Dendritic cell treated with granulocyte-macrophage colony-stimulating factor and Interleukin-4, amounts not matched to agents 40 ng/mL and 50 ng/mL, for 4 days (primary cell): ENCODE measurements at regions not wholly inside any gene's neighbourhood (a gene's known extent, or its start where the extent isn't known, plus 50 kb on each side); places are given as distances from the start of the nearest gene placed in this dataset.

Experiments used
- H3K27ac Mint-ChIP-seq: one replicate; pipeline ENCODE4 v1.8.0; 2022; ENCODE audit warnings: mild to moderate bottlenecking, mixed read lengths
- H3K27me3 Mint-ChIP-seq: one replicate; pipeline ENCODE4 v1.8.0; 2022; ENCODE audit warnings: mild to moderate bottlenecking, mixed read lengths
- H3K36me3 Mint-ChIP-seq: one replicate; pipeline ENCODE4 v1.8.0; 2022; ENCODE audit warnings: low read depth, mixed read lengths
- H3K4me1 Mint-ChIP-seq: one replicate; pipeline ENCODE4 v1.8.0; 2022; ENCODE audit warnings: low read depth, mixed read lengths
- H3K4me3 Mint-ChIP-seq: one replicate; pipeline ENCODE4 v1.8.0; 2022; ENCODE audit warnings: mild to moderate bottlenecking, moderate library complexity, mixed read lengths
- H3K9me3 Mint-ChIP-seq: one replicate; pipeline ENCODE4 v1.8.0; 2022; ENCODE audit warnings: mixed read lengths
- intact Hi-C: fragments of 100-400 bp; cut with micrococcal nuclease; formaldehyde crosslinking; loops from one replicate; pipeline ENCODE4 v1.15.0; 2022

DNA sequence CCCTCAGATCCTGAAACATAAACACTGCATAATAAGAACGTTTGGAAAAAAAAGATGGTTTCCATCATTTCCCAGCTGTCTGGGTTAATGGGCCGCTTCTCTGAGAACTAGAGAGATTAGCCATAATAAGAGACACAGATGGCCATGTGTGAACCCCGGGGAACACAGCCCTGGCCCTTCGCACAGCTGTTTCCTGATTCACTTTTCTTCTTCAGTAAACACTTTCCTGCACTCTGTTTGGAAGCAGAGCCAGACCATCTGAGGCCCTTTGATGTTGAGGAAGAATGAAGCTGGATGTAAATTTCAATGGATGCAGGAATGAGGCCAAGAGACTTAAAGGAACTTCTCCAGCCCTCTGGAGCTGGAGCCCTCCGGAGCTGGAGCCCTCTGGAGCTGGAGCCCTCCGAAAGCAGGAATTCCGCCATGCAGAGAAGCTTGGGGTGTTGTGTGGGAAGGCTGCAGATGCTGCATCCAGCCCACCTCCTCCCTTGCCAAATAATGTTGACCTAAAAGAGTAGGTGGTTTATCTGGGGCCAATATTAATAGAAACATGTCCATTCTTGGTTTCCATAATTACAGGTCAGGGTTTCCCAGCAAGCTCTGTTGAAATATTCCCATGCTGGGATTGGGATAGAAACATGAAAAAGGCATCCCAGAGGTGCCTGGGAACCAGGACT, 218.9 kb downstream of the NXNL2 start:
- H3K4me1 Mint-ChIP-seq, result no peaks in the 10 kb centered on the region
- no peaks in the 10 kb centered on the region for H3K36me3 Mint-ChIP-seq
- no peak overlapping the region for H3K4me3 Mint-ChIP-seq
- H3K27me3 Mint-ChIP-seq, result peaks cover 20% of the 10 kb centered on the region
- intact Hi-C loops, result no loop called here
- H3K9me3 Mint-ChIP-seq, result no peaks in the 10 kb centered on the region
- no peak overlapping the region for H3K27ac Mint-ChIP-seq

DNA sequence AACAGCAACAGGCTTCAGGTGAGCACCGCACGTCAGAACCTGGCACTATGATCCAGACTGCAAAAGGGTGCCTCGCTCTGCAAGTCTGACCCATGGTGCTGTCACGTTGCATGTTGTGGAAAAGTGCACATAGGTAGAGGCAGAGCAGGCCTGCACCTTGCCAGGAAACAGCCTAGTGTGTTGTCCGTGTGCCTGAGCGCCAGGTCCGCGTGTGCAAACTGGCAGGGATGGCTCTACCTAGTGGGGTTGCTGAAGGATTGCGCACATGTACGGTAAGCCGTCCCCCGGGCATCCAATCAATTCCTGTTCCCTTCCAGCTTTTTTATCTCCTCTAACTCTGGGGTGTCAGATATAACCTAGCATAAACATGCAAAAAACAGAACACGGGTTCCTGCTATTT, 219.5 kb downstream of the NXNL2 start:
- Mint-ChIP-seq H3K4me3 (no peak overlapping the region), H3K27ac (no peak overlapping the region), H3K9me3 (no peaks in the 10 kb centered on the region), H3K27me3 (peaks cover 25% of the 10 kb centered on the region), H3K36me3 (no peaks in the 10 kb centered on the region), H3K4me1 (no peaks in the 10 kb centered on the region)
- intact Hi-C loops, result no loop called here

DNA sequence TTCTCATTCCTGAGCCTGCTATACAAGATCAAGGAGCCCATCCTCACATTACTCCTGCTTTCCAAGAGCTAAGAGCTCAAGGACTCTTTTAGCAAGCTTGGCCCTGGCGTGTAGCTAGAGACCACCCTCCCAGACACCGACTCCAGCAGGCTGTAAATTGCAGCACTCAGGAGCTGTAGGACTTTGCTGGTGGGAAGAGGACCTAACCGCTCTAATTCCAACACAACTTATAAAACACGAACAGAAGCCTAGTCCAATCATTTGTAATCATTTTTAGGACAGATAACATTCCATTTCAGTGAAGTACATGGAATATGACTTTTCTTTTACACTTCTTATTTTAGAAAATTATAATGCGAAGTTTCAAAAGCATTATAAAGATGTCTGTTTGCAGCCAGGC, 219.9 kb downstream of the NXNL2 start:
- Mint-ChIP-seq H3K9me3 (no peaks in the 10 kb centered on the region), H3K4me1 (no peaks in the 10 kb centered on the region), H3K27me3 (peaks cover 28% of the 10 kb centered on the region), H3K36me3 (no peaks in the 10 kb centered on the region), H3K4me3 (no peak overlapping the region), H3K27ac (no peak overlapping the region)
- intact Hi-C loops, result no loop called here

DNA sequence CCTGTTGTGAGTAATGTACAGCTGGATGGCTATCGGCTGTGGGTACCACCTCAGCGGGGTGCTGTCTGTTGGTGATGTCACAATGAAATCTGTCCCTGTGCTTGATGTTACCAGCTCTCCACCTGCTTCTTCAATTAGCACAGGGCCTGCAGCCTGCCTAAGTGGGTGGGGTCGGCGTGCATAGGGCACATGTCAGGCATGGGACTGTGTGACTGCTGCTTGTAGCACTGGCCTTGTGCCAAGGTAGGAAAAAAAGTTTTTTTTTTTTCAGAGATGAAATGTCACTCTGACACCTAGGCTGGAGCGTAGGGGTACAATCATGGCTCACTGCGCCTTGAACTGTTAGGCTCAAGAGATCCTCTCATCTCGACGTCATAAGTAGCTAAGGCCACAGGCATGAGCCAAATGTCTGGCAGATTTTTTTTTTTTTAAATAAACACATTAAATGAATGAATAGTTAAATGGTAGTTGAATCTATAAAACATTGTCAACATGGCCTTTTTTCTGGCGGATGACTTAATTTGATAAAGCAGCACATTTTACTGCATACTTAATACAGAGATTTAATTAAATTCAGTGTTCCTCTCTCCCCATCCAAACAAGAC, 222.5 kb downstream of the NXNL2 start:
- no peaks in the 10 kb centered on the region for H3K9me3 Mint-ChIP-seq
- peaks cover 32% of the 10 kb centered on the region for H3K27me3 Mint-ChIP-seq
- no peak overlapping the region for H3K4me3 Mint-ChIP-seq
- no peaks in the 10 kb centered on the region for H3K36me3 Mint-ChIP-seq
- no peaks in the 10 kb centered on the region for H3K4me1 Mint-ChIP-seq
- no peak overlapping the region for H3K27ac Mint-ChIP-seq
- intact Hi-C loops, result no loop called here

DNA sequence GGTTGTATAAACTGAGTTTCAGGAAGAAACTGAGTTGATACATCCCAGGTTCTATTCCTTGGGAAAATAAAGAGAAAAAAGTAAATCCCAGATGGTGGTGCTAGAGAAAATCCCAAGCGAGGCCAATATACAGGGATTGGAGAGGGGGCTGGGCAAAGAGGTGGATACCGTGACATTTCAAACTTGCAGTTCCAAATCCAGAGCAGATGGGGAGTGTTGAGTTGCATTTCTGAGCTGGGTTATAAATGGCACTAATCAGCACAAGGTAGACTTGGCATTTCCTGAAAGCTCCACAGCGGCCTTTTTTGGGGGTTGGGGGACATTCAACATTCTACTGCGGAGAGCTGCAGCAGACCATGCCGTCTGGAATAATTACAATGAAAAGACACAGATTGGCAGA, 224.4 kb downstream of the NXNL2 start:
- H3K4me1 Mint-ChIP-seq, result no peaks in the 10 kb centered on the region
- H3K27ac Mint-ChIP-seq, result no peak overlapping the region
- H3K9me3 Mint-ChIP-seq, result no peaks in the 10 kb centered on the region
- intact Hi-C loops, result no loop called here
- H3K36me3 Mint-ChIP-seq, result no peaks in the 10 kb centered on the region
- H3K27me3 Mint-ChIP-seq, result peaks cover 30% of the 10 kb centered on the region
- no peak overlapping the region for H3K4me3 Mint-ChIP-seq

DNA sequence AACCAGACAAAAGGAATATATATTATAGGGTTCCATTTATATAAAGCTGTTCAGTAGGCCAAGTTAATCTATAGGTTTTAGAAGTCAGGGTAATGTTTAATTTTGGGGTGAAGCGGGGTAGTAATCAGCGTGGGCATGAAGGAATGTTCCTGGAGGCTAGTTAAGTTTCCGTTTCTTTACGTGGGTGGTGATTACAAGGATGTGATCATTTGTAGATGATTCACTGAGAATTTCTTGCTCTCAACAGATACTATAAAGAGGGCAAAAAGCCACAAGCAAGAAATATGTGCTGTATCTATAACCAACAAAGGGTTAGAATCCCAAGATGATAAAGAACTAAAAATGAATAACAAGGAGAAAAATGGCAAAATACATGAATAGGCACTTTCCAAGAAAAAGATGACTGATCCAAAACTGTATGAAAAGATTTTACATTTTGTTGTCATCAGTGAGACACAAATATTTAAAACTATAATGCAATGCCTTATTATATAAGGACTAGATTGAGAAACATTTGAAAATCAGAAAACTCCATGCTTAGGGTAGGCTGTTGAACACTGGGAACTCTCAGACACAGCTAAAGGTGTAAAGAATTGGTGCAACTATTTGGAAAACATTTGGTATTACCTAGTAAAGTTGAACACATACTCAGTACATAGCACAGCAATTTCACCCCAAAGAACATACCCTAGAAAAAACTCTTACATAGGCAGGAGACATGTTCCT, 224.3 kb upstream of the S1PR3 start:
- Mint-ChIP-seq H3K27me3 (peaks cover 5% of the 10 kb centered on the region), H3K9me3 (no peaks in the 10 kb centered on the region), H3K36me3 (no peaks in the 10 kb centered on the region), H3K4me1 (no peaks in the 10 kb centered on the region), H3K4me3 (no peak overlapping the region), H3K27ac (no peak overlapping the region)
- intact Hi-C loops, result no loop called here

DNA sequence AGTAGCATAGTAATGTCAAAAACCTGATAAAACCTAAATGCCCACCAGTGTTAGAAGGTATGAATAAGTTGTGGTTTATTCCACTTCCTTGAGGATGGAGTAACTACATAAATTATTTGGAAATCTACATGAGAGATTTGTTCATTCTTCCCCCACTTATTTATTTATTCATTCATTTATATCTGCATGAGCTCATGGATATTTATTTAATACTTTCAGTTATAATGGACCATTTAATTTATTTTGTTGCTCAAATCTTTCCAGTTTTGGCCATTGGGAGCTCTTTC, 223.8 kb upstream of the S1PR3 start:
- Mint-ChIP-seq H3K4me1 (no peaks in the 10 kb centered on the region), H3K4me3 (no peak overlapping the region), H3K36me3 (no peaks in the 10 kb centered on the region), H3K9me3 (no peaks in the 10 kb centered on the region), H3K27me3 (peaks cover 5% of the 10 kb centered on the region), H3K27ac (no peak overlapping the region)
- intact Hi-C loops, result no loop called here

DNA sequence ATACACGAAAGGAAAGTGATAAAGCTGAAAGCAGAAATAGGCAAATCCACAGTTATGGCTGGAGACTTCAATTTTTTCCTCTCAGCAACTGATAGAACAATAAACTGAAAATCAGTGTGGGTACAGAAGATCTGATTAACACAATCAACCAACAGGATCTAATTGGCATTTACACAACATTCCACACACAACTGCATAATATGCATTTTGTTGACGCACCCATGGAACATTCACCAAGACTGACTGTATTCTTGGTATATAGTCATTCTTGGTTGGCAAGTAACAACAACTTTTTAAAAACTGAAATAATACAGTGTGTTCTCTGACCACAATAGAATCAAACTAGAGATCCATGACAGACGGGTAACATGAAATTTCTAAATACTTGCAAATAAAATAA, 218.7 kb upstream of the S1PR3 start:
- Mint-ChIP-seq H3K27ac (no peak overlapping the region), H3K9me3 (no peaks in the 10 kb centered on the region), H3K4me1 (peaks cover 32% of the 10 kb centered on the region), H3K4me3 (no peak overlapping the region), H3K36me3 (no peaks in the 10 kb centered on the region), H3K27me3 (peaks cover 4% of the 10 kb centered on the region)
- intact Hi-C loops, result no loop called here

DNA sequence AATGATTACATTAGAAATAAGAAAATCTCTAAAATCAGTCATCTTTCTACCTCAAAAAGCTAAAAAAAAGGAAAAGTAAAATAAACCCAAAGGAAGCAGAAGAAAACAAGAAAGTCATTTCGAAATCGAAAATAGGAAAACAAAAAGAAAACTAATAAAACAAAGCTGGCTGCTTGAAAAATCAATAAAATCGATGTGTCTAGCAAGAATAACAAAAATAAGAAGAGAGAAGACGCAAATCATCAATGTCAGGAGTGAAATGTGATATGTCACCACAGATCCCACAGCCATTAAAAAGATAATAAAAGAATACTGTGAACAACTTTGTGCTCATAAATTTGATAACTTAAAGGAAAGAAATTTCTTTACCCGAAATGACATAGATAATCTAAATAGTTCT, 218.1 kb upstream of the S1PR3 start:
- no peak overlapping the region for H3K27ac Mint-ChIP-seq

DNA sequence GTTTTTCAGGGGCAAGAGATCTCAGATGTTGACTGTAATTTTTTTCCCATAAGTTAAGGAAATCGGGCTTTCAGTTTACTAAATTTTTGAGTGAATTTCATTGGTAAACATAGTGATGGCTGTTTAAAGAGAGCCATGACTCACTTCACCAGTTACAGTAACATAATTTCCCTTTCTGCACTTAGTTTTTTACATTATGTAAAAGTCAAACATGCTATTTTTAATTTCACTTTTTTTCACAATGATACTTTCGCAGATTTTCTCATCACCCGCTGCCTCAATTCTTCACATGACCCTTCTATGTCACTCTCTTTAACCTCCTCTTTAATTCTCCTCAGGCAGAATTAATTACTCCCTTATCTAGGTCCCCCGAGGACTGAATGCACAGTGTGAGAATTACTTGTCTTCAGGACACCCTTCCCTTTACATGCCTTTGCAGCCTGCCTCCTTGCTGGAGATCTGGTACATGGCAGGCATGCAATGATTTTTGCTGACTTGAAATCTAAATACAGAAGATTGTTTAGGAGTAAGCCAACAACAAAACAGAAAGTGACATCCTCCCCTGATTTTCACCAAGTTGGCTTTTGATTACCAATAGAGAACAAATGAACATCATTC, 217.5 kb upstream of the S1PR3 start:
- Mint-ChIP-seq H3K27me3 (peaks cover 6% of the 10 kb centered on the region), H3K9me3 (no peaks in the 10 kb centered on the region), H3K4me3 (no peak overlapping the region), H3K36me3 (no peaks in the 10 kb centered on the region), H3K27ac (no peak overlapping the region), H3K4me1 (peaks cover 43% of the 10 kb centered on the region)
- intact Hi-C loops, result no loop called here

More for the DNA sequence above, 218.1 kb upstream of the S1PR3 start:
- Mint-ChIP-seq H3K4me3 (no peak overlapping the region), H3K9me3 (no peaks in the 10 kb centered on the region), H3K4me1 (peaks cover 37% of the 10 kb centered on the region), H3K27me3 (peaks cover 6% of the 10 kb centered on the region), H3K36me3 (no peaks in the 10 kb centered on the region)
- intact Hi-C loops, result no loop called here

DNA sequence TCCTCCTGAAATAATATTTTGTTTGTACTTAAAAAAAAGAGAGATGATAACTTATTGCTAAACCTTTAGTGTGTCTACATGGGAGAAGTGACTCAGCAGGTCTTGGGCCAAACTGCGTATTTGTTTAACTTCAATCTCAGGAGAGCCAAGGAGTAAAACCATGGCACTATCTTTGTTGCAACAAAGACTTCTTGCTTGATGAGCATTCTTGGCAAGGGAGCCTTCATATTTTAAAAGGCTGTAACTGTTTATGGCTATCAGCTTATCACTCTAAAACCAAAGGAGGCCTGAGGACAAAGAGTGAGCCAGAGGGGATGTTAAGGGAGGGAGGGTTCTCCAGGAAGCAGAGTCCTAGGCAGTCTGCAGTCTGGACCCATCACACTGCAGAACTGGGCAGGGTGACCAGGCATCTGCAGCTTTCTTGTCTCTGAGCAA, 216.2 kb upstream of the S1PR3 start:
- Mint-ChIP-seq H3K27ac (no peak overlapping the region), H3K4me1 (peaks cover 43% of the 10 kb centered on the region), H3K27me3 (peaks cover 6% of the 10 kb centered on the region), H3K9me3 (no peaks in the 10 kb centered on the region), H3K4me3 (no peak overlapping the region), H3K36me3 (no peaks in the 10 kb centered on the region)
- intact Hi-C loops, result no loop called here

DNA sequence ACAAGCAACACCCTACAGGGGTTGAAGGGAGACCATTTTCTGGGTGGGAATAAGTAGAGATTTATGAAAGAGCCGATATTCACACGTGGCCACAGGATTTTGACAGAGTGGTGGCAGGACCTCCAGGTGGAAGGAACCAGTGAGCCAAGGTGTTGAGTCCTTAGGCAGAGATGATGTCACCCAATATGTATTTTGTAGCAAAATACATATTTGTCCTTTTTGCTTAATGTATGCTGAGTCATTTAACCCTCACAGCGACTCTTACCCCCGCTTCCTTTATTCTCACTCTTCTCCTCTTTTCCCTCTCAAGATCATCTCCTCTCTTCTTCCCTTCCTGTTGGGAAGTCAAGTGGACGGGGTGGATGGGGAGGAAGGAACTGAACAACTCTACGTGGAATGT, 215.7 kb upstream of the S1PR3 start:
- Mint-ChIP-seq H3K4me1 (peaks cover 43% of the 10 kb centered on the region), H3K27me3 (peaks cover 6% of the 10 kb centered on the region), H3K27ac (no peak overlapping the region), H3K36me3 (no peaks in the 10 kb centered on the region), H3K4me3 (no peak overlapping the region), H3K9me3 (no peaks in the 10 kb centered on the region)
- intact Hi-C loops, result no loop called here

DNA sequence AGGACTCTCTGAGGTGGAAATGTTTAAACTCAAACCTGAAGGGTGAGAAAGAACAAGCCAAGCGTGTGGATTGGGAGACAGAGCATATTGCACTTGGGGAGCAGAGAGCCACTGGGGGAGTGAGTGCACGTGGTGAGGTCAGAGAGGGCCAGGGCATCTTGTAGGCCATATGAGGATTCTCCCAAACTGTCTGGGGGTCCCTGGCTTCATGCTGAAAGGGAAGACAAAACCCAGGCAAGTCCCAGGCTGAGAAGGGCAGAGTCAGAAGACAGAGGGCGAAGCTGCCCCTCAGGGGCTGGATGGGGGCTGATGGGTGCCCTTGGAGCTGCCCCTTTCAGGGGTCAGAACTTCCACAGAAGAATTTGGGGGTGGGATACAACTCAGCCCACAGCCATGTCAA, 215.3 kb upstream of the S1PR3 start:
- H3K4me1 Mint-ChIP-seq, result peaks cover 43% of the 10 kb centered on the region
- no peaks in the 10 kb centered on the region for H3K9me3 Mint-ChIP-seq
- H3K27ac Mint-ChIP-seq, result no peak overlapping the region
- H3K4me3 Mint-ChIP-seq, result no peak overlapping the region
- H3K36me3 Mint-ChIP-seq, result no peaks in the 10 kb centered on the region
- peaks cover 6% of the 10 kb centered on the region for H3K27me3 Mint-ChIP-seq
- intact Hi-C loops, result no loop called here

DNA sequence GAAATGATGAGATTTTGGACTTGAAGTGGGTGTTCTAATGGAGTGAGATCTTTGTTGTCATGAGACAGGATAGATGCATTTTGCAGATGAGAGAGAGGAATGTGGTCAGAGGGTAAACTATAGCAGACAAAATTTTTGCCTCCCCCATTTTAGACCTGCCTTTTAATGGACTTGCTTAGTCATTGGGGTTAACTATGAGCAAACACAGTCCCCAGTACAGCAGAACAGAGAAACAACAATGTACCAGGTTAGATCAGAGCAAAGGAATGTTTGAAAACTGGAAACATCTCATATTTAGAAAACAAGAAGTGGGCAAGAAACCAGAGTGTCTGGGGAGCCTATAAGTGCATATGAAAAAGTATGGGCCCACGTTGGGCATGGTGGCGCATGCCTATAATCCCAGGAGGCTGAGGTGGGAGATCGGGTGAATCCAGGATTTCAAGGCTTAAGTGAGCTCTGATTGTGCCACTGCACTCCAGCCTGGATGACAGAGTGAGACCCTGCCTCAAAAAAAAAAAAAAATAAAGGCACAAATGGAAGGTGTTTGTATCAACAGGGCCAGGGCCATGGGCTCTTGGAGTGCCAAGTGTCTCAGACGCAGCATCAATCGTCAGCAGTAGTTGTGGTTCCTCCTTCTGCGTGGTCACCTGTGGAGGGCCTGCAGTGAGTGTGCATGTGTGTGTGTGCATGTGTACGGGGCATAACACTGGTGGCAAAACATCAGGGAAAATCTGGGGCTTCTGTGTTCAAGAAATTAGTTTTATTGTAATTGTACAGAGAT, 214.4 kb upstream of the S1PR3 start:
- Mint-ChIP-seq H3K27ac (no peak overlapping the region), H3K9me3 (no peaks in the 10 kb centered on the region), H3K36me3 (no peaks in the 10 kb centered on the region), H3K4me1 (peaks cover 47% of the 10 kb centered on the region), H3K27me3 (peaks cover 6% of the 10 kb centered on the region), H3K4me3 (no peak overlapping the region)
- intact Hi-C loops, result no loop called here
